ENCODE measurements at regions not wholly inside any gene's neighbourhood (a gene's known extent, or its start where the extent isn't known, plus 50 kb on each side); places are given as distances from the start of the nearest gene placed in this dataset.
A peak's percentile ranks its signal among the peaks of the same experiment; 100 is the strongest.

GRCh38 chr7:19463581-19463980, 245.3 kb downstream of the POLR1F start:
- no peak overlapping the region for H3K4me3 ChIP-seq (ENCODE audit: low read depth, low read length)
- ChIA-PET CTCF (no interaction called here), POLR2A (interaction anchor here (0.7 kb wide), 1 partner anchor 961 kb away, joined by 4 read pairs; no protein-coding TSS in a partner anchor)
- H3K27ac ChIP-seq (ENCODE audit: low read depth, low read length): no peak overlapping the region
- H3K9me3 ChIP-seq (ENCODE audit: control insufficient read depth, insufficient read depth, low read length): no peaks in the 10 kb centered on the region
- no peak for TF ChIP-seq CTCF (IDR thresholded peaks at IDR 0.05; ENCODE audit: low read depth, low read length)
- no peak for DNase-seq (ENCODE audit: low read depth, low spot score)
- no peaks in the 10 kb centered on the region for H3K27me3 ChIP-seq (ENCODE audit: control insufficient read depth, insufficient read depth, low read length)

DNA sequence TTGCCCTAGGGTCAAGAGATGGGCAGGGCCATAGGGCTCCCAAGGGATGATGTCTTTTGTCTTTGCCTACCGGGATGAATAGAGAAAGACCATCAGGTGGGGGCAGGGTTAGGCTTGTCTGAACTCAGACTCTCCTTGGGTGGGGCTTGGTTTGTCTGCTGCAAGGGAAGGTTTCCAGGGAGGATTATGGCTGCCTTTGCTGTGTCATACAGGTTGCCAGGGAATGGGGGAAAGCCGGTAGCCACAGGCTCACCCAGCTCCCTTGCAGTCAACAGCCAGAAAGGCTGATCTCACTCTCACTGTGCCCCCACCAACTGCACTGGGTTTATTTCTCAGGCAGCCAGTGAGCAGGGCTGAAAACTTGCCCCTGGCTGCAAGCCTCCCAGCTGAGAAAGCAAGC, 253.2 kb downstream of the POLR1F start:
- TF ChIP-seq CTCF (IDR thresholded peaks at IDR 0.05; ENCODE audit: low read depth, low read length): no peak
- Histone ChIP-seq H3K9me3 (ENCODE audit: control insufficient read depth, insufficient read depth, low read length) (no peaks in the 10 kb centered on the region), H3K27ac (ENCODE audit: low read depth, low read length) (no peak overlapping the region), H3K4me3 (ENCODE audit: low read depth, low read length) (no peak overlapping the region), H3K27me3 (ENCODE audit: control insufficient read depth, insufficient read depth, low read length) (no peaks in the 10 kb centered on the region)
- ChIA-PET POLR2A (no interaction called here), CTCF (no interaction called here)
- no peak for DNase-seq (ENCODE audit: low read depth, low spot score)

DNA sequence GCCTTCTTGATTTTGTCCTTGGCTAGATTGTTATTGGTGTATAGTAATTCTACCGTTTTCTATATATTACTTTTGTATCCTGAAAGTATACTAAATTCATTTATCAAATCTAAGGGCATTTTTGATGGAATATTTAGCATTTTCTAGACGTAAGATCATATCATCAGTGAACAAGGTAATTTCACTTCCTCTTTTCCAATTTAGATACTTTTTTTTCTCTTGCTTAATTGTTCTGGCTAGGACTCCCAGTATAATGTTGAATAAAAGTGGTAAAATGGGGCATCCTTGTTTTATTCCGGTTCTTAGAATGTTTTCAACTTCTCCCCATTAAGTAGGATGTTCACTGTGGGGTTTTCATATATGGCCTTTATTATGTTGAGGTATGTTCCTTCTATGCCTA, 260.7 kb downstream of the POLR1F start:
- ChIA-PET POLR2A (no interaction called here), CTCF (interaction anchor here (1.0 kb wide), 1 partner anchor 326 kb away, joined by 4 read pairs; no protein-coding TSS in a partner anchor)
- DNase-seq (ENCODE audit: low read depth, low spot score): no peak
- Histone ChIP-seq H3K27ac (ENCODE audit: low read depth, low read length) (no peak overlapping the region), H3K9me3 (ENCODE audit: control insufficient read depth, insufficient read depth, low read length) (no peaks in the 10 kb centered on the region), H3K27me3 (ENCODE audit: control insufficient read depth, insufficient read depth, low read length) (no peaks in the 10 kb centered on the region), H3K4me3 (ENCODE audit: low read depth, low read length) (no peak overlapping the region)
- TF ChIP-seq CTCF (IDR thresholded peaks at IDR 0.05; ENCODE audit: low read depth, low read length): no peak

- ChIA-PET POLR2A (no interaction called here), CTCF (interaction anchor here (0.5 to 5.8 kb wide), 19 partner anchors 12 to 1172 kb away, joined by 3 to 146 read pairs (median 4); partner anchors contain the start of gene TWIST1)
- Histone ChIP-seq H3K27ac (ENCODE audit: low read depth, low read length) (no peak overlapping the region), H3K27me3 (ENCODE audit: control insufficient read depth, insufficient read depth, low read length) (no peaks in the 10 kb centered on the region), H3K4me3 (ENCODE audit: low read depth, low read length) (no peak overlapping the region), H3K9me3 (ENCODE audit: control insufficient read depth, insufficient read depth, low read length) (no peaks in the 10 kb centered on the region)
- DNase-seq (ENCODE audit: low read depth, low spot score): peak; percentile 32
- TF ChIP-seq CTCF (IDR thresholded peaks at IDR 0.05; ENCODE audit: low read depth, low read length): peak; percentile 78
Observed at GRCh38 chr7:19442016-19442785, 266.6 kb downstream of the POLR1F start.

DNA sequence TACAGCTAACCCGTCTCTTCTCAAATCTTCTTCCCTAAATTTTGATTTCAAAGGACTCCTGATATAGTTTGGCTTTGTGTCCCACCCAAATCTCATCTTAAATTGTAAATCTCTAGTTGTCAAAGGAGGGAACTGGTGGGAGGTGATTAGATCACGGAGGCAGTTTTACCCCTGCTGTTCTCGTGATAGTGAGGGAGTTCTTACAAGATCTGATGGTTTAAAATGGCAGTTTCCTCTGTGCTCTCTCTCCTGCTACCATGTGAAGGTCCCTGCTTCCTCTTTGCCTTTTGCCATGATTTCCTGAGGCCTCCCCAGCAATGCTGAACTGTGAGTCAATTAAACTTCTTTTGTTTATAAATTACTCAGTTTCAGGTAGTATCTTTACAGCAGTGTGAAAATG, 269.3 kb downstream of the POLR1F start:
- no peak overlapping the region for H3K4me3 ChIP-seq (ENCODE audit: low read depth, low read length)
- H3K27me3 ChIP-seq (ENCODE audit: control insufficient read depth, insufficient read depth, low read length): no peaks in the 10 kb centered on the region
- CTCF ChIA-PET: interaction anchor here (5.8 kb wide), 1 partner anchor 317 kb away, joined by 146 read pairs; the partner anchor contains the start of gene TWIST1
- POLR2A ChIA-PET: no interaction called here
- H3K9me3 ChIP-seq (ENCODE audit: control insufficient read depth, insufficient read depth, low read length): no peaks in the 10 kb centered on the region
- no peak for TF ChIP-seq CTCF (IDR thresholded peaks at IDR 0.05; ENCODE audit: low read depth, low read length)
- DNase-seq (ENCODE audit: low read depth, low spot score): no peak
- no peak overlapping the region for H3K27ac ChIP-seq (ENCODE audit: low read depth, low read length)
